HepG2 (cell line): ENCODE measurements at regions not wholly inside any gene's neighbourhood (a gene's known extent, or its start where the extent isn't known, plus 50 kb on each side); places are given as distances from the start of the nearest gene placed in this dataset.

ENCODE experiments used
- ATAC-seq: fragments of 200-7000 bp; cut with Tn5 transposase; 3 replicates; pipeline ENCODE4 v1.9.1; 2020; ENCODE audit warnings: mild to moderate bottlenecking, moderate library complexity
- BruUV-seq: library from RNA; stranded (reverse); fragments of 400-500 nt; replicated peaks from 2 replicates; lab custom pipeline; 2021; lab: Mats Ljungman, UMichigan
- CTCF ChIA-PET: fragments of 300-600 bp; formaldehyde crosslinking; extraction: SDS; loops from one replicate; lab custom pipeline; 2021; ENCODE audit warnings: low total read pairs, inconsistent platforms, low intra/inter-chr PET ratio; lab: Yijun Ruan, JAX
- POLR2A ChIA-PET: fragments of 350-600 bp; sonication (Branson Sonifier 250); formaldehyde crosslinking; loops from one replicate; lab custom pipeline; 2020; ENCODE audit warnings: antibody characterized with exemption, inconsistent platforms; lab: Yijun Ruan, JAX
- DNase-seq: peaks from one replicate; pipeline ENCODE4 v3.0.0-alpha.2; 2015; ENCODE audit warnings: low spot score
- FAIRE-seq: peaks from 3 replicates; lab custom pipeline; 2011; peaks lifted over from hg19 to GRCh38; lab: Jason Lieb, UNC
- H2AFZ ChIP-seq: one replicate; pipeline ENCODE4 v1.6.1; 2011; ENCODE audit warnings: low read length, inconsistent platforms
- H3K27ac ChIP-seq: fragments of 300-600 bp; 3 replicates; pipeline ENCODE4 v1.8.0; 2011; ENCODE audit warnings: mixed run types, mild to moderate bottlenecking, mixed read lengths, low read length, inconsistent platforms; ENCODE audit not compliant: insufficient read depth; ENCODE audit errors: extremely low read length
- H3K27me3 ChIP-seq, 2 experiments: fragments of 200-600 bp in 1 of 2; 2 replicates in 1 of 2; 3 replicates in 1 of 2; pipeline versions ENCODE4 v1.6.0 to v1.8.0; 2011; ENCODE audit warnings: low read length in 2 of 2, mild to moderate bottlenecking in 2 of 2, moderate library complexity in 2 of 2, inconsistent platforms in 1 of 2; ENCODE audit not compliant: insufficient read depth in 2 of 2, control insufficient read depth in 1 of 2
- H3K36me3 ChIP-seq, 2 experiments: fragments of 200-600 bp in 1 of 2; replicated peaks in 1 of 2; 2 replicates in 1 of 2; 3 replicates in 1 of 2; pipeline versions ENCODE4 v1.5.1 to v1.8.0; 2011; ENCODE audit warnings: low read length in 2 of 2, inconsistent platforms in 1 of 2; ENCODE audit not compliant: insufficient read depth in 2 of 2, control insufficient read depth in 1 of 2
- H3K4me1 ChIP-seq: 2 replicates; pipeline ENCODE4 v1.5.1; 2012; ENCODE audit warnings: low read length, inconsistent platforms; ENCODE audit not compliant: insufficient read depth
- H3K4me2 ChIP-seq: 2 replicates; pipeline ENCODE4 v1.6.0; 2011; ENCODE audit warnings: low read depth, low read length, inconsistent platforms
- H3K4me3 ChIP-seq, 3 experiments: fragments of 200-600 bp in 1 of 3; sonication (generic), shearing (Covaris generic) in 1 of 3; replicated peaks in 1 of 3; 2 replicates each; pipeline ENCODE4 v1.5.1; 2011 to 2016; ENCODE audit warnings: low read length in 3 of 3, inconsistent platforms in 2 of 3, low read depth in 2 of 3, mild to moderate bottlenecking in 2 of 3, control low read depth in 1 of 3, mixed read lengths in 1 of 3; ENCODE audit not compliant: insufficient read depth in 1 of 3
- H3K79me2 ChIP-seq: one replicate; pipeline ENCODE4 v1.6.1; 2011; ENCODE audit warnings: low read length, inconsistent platforms; ENCODE audit not compliant: insufficient read depth
- H3K9ac ChIP-seq: 2 replicates; pipeline ENCODE4 v1.6.0; 2011; ENCODE audit warnings: mild to moderate bottlenecking, low read depth, low read length, inconsistent platforms; ENCODE audit not compliant: insufficient read depth
- H3K9me3 ChIP-seq: 2 replicates; pipeline ENCODE4 v1.5.1; 2012; ENCODE audit warnings: mild to moderate bottlenecking, low read length
- H4K20me1 ChIP-seq: 2 replicates; pipeline ENCODE4 v1.6.0; 2011; ENCODE audit warnings: inconsistent platforms, mild to moderate bottlenecking, low read length, moderate library complexity; ENCODE audit not compliant: insufficient read depth
- EEA1 ChIP-seq: sonication (generic); formaldehyde crosslinking; IDR thresholded peaks from 2 replicates; pipeline ENCODE4 v1.5.1; 2020; ENCODE audit warnings: mild to moderate bottlenecking, missing genetic modification reagents, borderline replicate concordance
- EP300 ChIP-seq, 3 experiments: sonication (generic) in 1 of 3; formaldehyde crosslinking in 1 of 3; IDR thresholded peaks; 2 replicates each; pipeline versions ENCODE4 v1.5.1 to v1.6.1; 2011 to 2020; ENCODE audit warnings: low read depth in 2 of 3, low read length in 2 of 3, borderline replicate concordance in 1 of 3, improper control_type of control experiment in 1 of 3, mild to moderate bottlenecking in 1 of 3, missing genetic modification reagents in 1 of 3, moderate library complexity in 1 of 3
- NFE2L2 ChIP-seq: fragments of 150-350 bp; IDR thresholded peaks from 2 replicates; pipeline ENCODE4 v1.6.1; 2014; ENCODE audit warnings: low read length
- SALL1 ChIP-seq: sonication (generic); formaldehyde crosslinking; IDR thresholded peaks from 2 replicates; pipeline ENCODE4 v1.8.0; 2022; ENCODE audit warnings: mild to moderate bottlenecking, missing genetic modification reagents
- TBX2 ChIP-seq: sonication (generic); formaldehyde crosslinking; IDR thresholded peaks from 2 replicates; pipeline ENCODE4 v1.5.0; 2020; ENCODE audit warnings: missing genetic modification reagents, mild to moderate bottlenecking, borderline replicate concordance
- TGIF2 ChIP-seq: IDR thresholded peaks from 2 replicates; pipeline ENCODE4 v1.6.1; 2016; ENCODE audit warnings: control low read depth, missing compliant biosample characterization
- ZNF124 ChIP-seq: sonication (generic); formaldehyde crosslinking; IDR thresholded peaks from 2 replicates; pipeline ENCODE4 v1.4.0; 2020; ENCODE audit warnings: missing genetic modification reagents
- ZNF24 ChIP-seq: fragments of 450-650 bp; IDR thresholded peaks from 2 replicates; pipeline ENCODE4 v1.6.1; 2017; ENCODE audit warnings: antibody characterized with exemption, mild to moderate bottlenecking
- ZNF337 ChIP-seq: sonication (generic); formaldehyde crosslinking; IDR thresholded peaks from 2 replicates; pipeline ENCODE4 v1.5.1; 2020; ENCODE audit warnings: missing genetic modification reagents, low read depth, mild to moderate bottlenecking, borderline replicate concordance
- ZNF431 ChIP-seq: sonication (generic); formaldehyde crosslinking; IDR thresholded peaks from 2 replicates; pipeline ENCODE4 v1.9.0; 2022; ENCODE audit warnings: missing genetic modification reagents, low read depth, mild to moderate bottlenecking, borderline replicate concordance
- ZNF496 ChIP-seq: sonication (generic); formaldehyde crosslinking; IDR thresholded peaks from 2 replicates; pipeline ENCODE4 v1.8.1; 2023; ENCODE audit warnings: mild to moderate bottlenecking, moderate library complexity, missing genetic modification reagents; ENCODE audit not compliant: insufficient replicate concordance
- ZNF816 ChIP-seq: sonication (generic); formaldehyde crosslinking; IDR thresholded peaks from 2 replicates; pipeline ENCODE4 v1.8.0; 2022; ENCODE audit warnings: missing genetic modification reagents, mild to moderate bottlenecking, borderline replicate concordance
- WGBS: methylation state at CpG from one replicate; pipeline ENCODE4 v1.1.6; 2017; ENCODE audit warnings: low lambda C conversion rate; 5-methylcytosine and 5-hydroxymethylcytosine counted together
- in situ Hi-C: cut with HindIII; loops from 2 replicates; pipeline ENCODE4 v1.10.0; 2017; ENCODE audit warnings: low pct_unique_long_range_greater_than_20kb; ENCODE audit not compliant: extremely low pct_ligation_motif_present
- intact Hi-C: fragments of 100-400 bp; cut with micrococcal nuclease; formaldehyde crosslinking; loops from one replicate; pipeline ENCODE4 v1.10.0; 2022; ENCODE audit not compliant: unreplicated experiment
- TF ChIP-seq, protein P1 (sequence below): sonication (generic); formaldehyde crosslinking; IDR thresholded peaks from 2 replicates; pipeline ENCODE4 v1.9.0; 2022; ENCODE audit warnings: missing genetic modification reagents, mild to moderate bottlenecking, borderline replicate concordance
- TF ChIP-seq, protein P2 (sequence below): sonication (generic); formaldehyde crosslinking; IDR thresholded peaks from 2 replicates; pipeline ENCODE4 v1.8.0; 2022; ENCODE audit warnings: mild to moderate bottlenecking, missing genetic modification reagents
- TF ChIP-seq, protein P3 (sequence below): sonication (generic); formaldehyde crosslinking; IDR thresholded peaks from 2 replicates; pipeline ENCODE4 v1.4.0; 2020; ENCODE audit warnings: missing genetic modification reagents, mild to moderate bottlenecking, borderline replicate concordance
- TF ChIP-seq, protein P4 (sequence below): sonication (generic); formaldehyde crosslinking; IDR thresholded peaks from 2 replicates; pipeline ENCODE4 v1.4.0; 2020; ENCODE audit warnings: missing genetic modification reagents, borderline replicate concordance

DNA sequence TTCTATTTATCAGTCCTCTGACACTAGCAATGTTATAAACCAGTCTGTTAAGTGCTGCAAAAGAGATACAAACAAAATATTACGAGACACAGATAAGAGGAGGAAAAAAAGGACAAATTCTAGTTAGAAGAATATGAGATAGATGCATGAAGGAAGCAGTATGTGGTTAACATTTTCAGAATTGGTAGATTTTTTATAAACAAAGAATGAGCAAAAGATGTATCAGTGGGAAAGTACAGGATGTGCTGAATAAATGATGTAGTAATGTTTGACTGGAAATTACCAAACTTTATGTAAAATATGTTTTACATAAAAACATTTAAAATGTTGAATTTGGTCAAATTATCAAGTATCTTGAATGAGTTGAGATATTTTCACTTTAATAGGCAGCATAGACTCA, 574.2 kb downstream of the NUF2 start:
- DNase-seq: no peak
- no peak overlapping the region for H3K4me3 ChIP-seq
- ChIA-PET CTCF (no interaction called here), POLR2A (no interaction called here)
- no peaks in the 10 kb centered on the region for H3K36me3 ChIP-seq
- in situ Hi-C loops: no loop called here
- intact Hi-C loops: no loop called here
- no peak overlapping the region for H3K9ac ChIP-seq
- no peak overlapping the region for H2AFZ ChIP-seq
- WGBS: 0% methylated on average over 1 of the region's 1 CpG
- FAIRE-seq: no peak
- no peaks in the 10 kb centered on the region for H3K4me1 ChIP-seq
- H3K79me2 ChIP-seq: no peaks in the 10 kb centered on the region
- no peak overlapping the region for H3K4me2 ChIP-seq
- BruUV-seq: no TSS peak
- no peak overlapping the region for H3K27ac ChIP-seq
- H4K20me1 ChIP-seq: no peaks in the 10 kb centered on the region
- no peaks in the 10 kb centered on the region for H3K27me3 ChIP-seq
- ATAC-seq: no peak
- peaks cover 78% of the 10 kb centered on the region for H3K9me3 ChIP-seq
- TF ChIP-seq TGIF2 (CRISPR knock-in tag): no peak
- no peak for TF ChIP-seq ZNF337 (CRISPR knock-in tag)
- TF ChIP-seq, protein P1, sequence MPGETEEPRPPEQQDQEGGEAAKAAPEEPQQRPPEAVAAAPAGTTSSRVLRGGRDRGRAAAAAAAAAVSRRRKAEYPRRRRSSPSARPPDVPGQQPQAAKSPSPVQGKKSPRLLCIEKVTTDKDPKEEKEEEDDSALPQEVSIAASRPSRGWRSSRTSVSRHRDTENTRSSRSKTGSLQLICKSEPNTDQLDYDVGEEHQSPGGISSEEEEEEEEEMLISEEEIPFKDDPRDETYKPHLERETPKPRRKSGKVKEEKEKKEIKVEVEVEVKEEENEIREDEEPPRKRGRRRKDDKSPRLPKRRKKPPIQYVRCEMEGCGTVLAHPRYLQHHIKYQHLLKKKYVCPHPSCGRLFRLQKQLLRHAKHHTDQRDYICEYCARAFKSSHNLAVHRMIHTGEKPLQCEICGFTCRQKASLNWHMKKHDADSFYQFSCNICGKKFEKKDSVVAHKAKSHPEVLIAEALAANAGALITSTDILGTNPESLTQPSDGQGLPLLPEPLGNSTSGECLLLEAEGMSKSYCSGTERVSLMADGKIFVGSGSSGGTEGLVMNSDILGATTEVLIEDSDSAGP (CRISPR knock-in tag): no peak
- TF ChIP-seq EP300 (IDR thresholded peaks at IDR 0.05; ENCODE audit: low read depth in 2 of 2, low read length in 2 of 2): no peak
- TF ChIP-seq EP300 (CRISPR knock-in tag; IDR thresholded peaks at IDR 0.05; ENCODE audit: borderline replicate concordance): no peak
- TF ChIP-seq ZNF124 (CRISPR knock-in tag): no peak
- TF ChIP-seq, protein P2, sequence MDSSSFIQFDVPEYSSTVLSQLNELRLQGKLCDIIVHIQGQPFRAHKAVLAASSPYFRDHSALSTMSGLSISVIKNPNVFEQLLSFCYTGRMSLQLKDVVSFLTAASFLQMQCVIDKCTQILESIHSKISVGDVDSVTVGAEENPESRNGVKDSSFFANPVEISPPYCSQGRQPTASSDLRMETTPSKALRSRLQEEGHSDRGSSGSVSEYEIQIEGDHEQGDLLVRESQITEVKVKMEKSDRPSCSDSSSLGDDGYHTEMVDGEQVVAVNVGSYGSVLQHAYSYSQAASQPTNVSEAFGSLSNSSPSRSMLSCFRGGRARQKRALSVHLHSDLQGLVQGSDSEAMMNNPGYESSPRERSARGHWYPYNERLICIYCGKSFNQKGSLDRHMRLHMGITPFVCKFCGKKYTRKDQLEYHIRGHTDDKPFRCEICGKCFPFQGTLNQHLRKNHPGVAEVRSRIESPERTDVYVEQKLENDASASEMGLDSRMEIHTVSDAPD (CRISPR knock-in tag): no peak
- TF ChIP-seq, protein P3, sequence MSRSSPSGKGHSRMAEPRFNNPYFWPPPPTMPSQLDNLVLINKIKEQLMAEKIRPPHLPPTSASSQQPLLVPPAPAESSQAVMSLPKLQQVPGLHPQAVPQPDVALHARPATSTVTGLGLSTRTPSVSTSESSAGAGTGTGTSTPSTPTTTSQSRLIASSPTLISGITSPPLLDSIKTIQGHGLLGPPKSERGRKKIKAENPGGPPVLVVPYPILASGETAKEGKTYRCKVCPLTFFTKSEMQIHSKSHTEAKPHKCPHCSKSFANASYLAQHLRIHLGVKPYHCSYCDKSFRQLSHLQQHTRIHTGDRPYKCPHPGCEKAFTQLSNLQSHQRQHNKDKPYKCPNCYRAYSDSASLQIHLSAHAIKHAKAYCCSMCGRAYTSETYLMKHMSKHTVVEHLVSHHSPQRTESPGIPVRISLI (CRISPR knock-in tag): no peak
- TF ChIP-seq ZNF24: no peak
- no peak for TF ChIP-seq SALL1 (CRISPR knock-in tag)
- no peak for TF ChIP-seq TBX2 (CRISPR knock-in tag)
- no peak for TF ChIP-seq EEA1 (CRISPR knock-in tag)
- TF ChIP-seq NFE2L2: no peak
- no peak for TF ChIP-seq ZNF431 (CRISPR knock-in tag)
- no peak for TF ChIP-seq ZNF816 (CRISPR knock-in tag)
- TF ChIP-seq ZNF496: no peak
- TF ChIP-seq, protein P4, sequence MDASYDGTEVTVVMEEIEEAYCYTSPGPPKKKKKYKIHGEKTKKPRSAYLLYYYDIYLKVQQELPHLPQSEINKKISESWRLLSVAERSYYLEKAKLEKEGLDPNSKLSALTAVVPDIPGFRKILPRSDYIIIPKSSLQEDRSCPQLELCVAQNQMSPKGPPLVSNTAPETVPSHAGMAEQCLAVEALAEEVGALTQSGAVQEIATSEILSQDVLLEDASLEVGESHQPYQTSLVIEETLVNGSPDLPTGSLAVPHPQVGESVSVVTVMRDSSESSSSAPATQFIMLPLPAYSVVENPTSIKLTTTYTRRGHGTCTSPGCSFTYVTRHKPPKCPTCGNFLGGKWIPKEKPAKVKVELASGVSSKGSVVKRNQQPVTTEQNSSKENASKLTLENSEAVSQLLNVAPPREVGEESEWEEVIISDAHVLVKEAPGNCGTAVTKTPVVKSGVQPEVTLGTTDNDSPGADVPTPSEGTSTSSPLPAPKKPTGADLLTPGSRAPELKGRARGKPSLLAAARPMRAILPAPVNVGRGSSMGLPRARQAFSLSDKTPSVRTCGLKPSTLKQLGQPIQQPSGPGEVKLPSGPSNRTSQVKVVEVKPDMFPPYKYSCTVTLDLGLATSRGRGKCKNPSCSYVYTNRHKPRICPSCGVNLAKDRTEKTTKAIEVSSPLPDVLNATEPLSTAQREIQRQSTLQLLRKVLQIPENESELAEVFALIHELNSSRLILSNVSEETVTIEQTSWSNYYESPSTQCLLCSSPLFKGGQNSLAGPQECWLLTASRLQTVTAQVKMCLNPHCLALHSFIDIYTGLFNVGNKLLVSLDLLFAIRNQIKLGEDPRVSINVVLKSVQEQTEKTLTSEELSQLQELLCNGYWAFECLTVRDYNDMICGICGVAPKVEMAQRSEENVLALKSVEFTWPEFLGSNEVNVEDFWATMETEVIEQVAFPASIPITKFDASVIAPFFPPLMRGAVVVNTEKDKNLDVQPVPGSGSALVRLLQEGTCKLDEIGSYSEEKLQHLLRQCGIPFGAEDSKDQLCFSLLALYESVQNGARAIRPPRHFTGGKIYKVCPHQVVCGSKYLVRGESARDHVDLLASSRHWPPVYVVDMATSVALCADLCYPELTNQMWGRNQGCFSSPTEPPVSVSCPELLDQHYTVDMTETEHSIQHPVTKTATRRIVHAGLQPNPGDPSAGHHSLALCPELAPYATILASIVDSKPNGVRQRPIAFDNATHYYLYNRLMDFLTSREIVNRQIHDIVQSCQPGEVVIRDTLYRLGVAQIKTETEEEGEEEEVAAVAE (CRISPR knock-in tag): no peak
